HG03342 (cell line): ENCODE measurements at regions not wholly inside any gene's neighbourhood (a gene's known extent, or its start where the extent isn't known, plus 50 kb on each side); places are given as distances from the start of the nearest gene placed in this dataset.

ENCODE experiments used
- ATAC-seq: cut with Tn5 transposase; IDR thresholded peaks from one replicate; pipeline ENCODE4 v1.9.1; 2021; ENCODE audit warnings: mild to moderate bottlenecking, moderate library complexity; ENCODE audit not compliant: unreplicated experiment

GRCh38 chr2:220081171-220081570, 453.7 kb downstream of the SLC4A3 start:
- no peak for ATAC-seq

DNA sequence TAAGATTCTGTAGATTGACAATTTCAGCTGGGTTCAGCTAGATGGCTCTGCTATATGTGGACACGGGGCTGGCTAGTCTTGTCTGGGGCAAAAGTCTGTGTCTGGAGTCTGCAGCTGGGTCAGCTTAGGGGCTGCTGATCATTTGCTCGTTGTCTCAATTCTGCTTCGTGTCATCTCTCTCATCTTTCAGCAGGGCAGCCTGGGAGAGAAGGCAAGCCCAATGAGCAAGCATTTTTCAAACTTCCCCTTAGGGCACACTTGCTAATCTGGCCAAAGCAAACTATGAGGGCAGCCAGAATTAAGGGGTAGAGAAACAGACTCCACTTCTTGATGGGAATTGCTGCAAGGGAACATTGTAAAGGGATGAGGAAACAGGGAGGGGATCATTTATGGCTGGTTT, 462.6 kb downstream of the SLC4A3 start:
- no peak for ATAC-seq

DNA sequence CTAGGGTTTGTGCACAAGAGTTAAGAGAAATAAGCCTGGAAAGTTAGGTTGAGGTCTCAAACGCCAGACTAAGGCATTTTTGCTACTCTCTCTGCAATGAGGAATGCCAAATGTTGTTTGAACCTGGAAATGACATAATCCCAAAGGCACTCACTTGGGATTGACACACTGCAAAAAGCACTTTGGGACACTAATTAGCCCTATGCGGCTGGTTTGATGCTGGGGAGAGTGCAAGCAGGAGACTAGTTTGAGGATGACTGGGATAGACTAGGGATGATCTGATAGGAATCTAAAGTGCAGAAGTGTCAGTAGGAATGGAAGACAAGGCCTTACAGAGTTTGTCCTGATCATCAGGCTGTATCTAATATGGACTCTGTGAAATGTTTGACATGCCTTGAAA, 469.0 kb downstream of the SLC4A3 start:
- no peak for ATAC-seq

GRCh38 chr2:220101980-220102379, 474.6 kb downstream of the SLC4A3 start:
- ATAC-seq, result no peak

DNA sequence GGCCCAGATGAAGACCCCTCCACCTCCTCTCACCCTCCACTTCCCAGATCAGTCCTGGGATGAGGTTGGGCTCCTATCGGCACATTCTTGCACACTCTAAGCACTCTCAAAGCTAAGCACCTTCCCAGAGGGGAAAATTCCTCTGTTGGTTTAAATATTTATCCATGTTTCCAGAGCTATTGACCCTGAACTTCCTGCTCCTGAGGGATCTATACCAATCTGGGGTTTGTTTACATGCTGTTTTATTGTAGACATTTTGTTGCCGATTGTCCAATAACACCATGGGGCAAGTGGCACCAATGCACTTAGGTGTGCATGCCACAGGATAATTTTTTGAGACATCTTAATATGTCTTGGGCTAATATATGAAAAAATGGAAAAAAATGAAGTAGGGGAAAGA, 476.2 kb downstream of the SLC4A3 start:
- ATAC-seq, result no peak

DNA sequence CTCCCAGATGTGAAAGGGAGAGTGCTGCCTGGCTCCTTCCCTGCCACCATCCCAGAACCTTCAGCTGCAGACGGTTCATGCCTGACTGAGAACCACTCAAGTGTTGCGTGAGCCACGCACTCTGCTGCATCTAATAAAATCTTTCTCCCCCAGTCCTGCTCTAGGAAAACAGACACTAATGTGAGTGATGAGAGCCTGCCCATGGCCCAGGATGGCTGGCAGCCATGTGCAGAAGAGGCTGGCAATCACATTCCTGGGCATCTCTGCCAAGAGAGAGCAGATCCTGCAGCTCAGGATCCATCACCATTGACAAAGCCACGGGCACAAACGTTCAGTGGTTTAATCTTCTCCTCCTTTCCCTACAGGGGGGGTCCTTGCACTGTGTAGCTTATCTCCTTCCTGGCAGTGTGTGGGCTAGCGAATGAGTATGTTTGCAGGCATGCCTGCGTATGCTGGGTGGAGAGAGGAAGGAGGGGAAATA, 477.5 kb downstream of the SLC4A3 start:
- no peak for ATAC-seq

GRCh38 chr2:220106065-220106464, 478.6 kb downstream of the SLC4A3 start:
- no peak for ATAC-seq

DNA sequence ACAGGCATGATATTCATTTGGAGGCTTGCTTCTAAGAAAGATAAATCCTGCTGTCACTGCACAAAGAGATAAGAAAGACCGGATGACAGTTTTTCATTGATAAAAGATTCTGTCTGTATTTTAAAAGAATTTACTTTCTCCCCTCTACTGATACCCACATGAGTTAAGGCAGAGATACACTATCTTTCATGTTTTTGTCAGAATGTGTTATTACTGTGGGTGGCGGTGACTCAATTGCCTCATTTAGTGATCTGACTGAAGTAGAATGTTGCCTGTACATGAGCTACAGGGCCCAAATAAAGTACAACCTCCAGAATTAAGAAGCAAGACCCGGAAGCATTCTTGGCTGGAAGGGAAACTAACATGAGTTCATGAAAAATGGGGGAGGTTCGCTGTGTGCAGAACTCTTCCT, 480.0 kb downstream of the SLC4A3 start:
- ATAC-seq, result no peak

DNA sequence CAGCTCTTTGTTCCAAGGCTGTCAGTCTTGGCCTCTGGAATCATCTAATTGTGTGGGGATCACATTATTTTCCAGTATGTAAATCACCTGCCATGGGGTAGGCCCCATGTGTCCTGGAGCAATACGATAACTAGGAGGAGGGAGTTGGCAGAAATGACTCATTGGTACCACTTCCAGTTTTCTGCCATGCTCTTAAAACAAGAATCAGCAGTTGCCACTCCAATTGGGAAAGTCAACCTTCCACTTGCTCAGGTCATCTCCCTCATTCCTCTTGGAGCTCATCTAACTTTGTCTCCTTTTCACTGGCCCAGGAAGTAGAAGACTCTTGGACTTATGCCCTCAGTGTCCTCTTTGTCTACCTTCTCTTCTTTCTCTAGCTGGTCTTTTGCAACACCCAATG, 487.0 kb downstream of the SLC4A3 start:
- no peak for ATAC-seq

- ATAC-seq, result no peak
Observed at GRCh38 chr2:220117025-220117424, 489.6 kb downstream of the SLC4A3 start.

DNA sequence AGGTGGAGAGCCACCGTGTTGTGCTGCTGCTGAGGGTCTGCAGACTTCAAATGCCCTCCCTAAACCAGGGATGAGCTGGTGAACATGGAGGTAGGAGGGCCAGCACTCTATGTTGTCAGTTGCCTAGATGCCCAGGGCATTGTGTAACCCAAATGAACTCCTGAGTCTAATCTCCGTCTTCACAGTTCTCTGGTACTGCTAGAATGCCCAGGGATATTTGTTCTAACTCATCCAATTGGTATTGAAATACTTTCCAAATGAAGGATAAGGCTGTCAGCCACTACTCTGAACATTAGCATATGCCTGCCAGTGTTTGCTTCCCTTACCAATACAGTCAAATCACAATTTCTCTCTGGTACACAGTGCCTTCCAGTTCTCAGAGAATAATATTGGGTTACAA, 492.6 kb downstream of the SLC4A3 start:
- no peak for ATAC-seq

GRCh38 chr2:220123751-220124150, 496.3 kb downstream of the SLC4A3 start:
- no peak for ATAC-seq

DNA sequence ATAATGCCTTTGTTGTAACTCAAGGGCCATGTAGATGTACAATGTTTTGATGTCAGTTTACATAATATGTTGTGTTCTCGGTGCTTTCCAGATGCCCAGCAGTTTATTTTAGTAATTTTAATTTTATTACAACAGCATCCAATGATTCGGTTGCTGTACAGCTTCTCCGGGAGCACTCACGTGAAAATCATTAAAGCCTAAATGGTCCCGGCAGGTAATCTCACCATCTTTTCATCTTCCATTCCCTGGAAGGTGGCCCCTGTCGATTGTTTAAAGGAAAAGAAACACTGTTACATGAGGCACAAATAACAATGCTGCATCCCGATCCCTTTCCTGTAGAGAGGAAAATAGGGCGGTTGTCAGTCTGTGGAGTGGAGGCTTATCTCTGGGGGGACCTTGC, 498.1 kb downstream of the SLC4A3 start:
- no peak for ATAC-seq

DNA sequence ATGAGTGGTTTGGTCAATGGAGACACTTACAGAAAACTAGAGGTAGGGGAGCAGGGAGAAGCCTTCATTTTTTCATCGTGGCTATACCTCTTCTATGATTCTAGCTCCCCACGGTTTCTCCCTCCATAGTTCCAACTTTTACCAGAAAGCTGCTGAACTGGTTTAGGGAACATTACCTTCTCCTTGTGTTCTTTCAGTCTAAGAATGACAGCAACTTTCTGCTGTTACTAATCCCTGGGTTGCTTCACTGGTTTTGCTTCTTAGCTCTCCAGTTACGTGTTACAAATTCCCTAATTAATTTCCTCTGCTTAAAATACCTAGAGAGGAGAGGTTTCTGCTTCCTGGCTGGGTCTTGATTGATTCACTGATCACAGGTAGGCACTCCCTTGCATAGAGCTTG, 499.9 kb downstream of the SLC4A3 start:
- no peak for ATAC-seq

- no peak for ATAC-seq
Observed at GRCh38 chr2:220127876-220128275, 500.4 kb downstream of the SLC4A3 start.

DNA sequence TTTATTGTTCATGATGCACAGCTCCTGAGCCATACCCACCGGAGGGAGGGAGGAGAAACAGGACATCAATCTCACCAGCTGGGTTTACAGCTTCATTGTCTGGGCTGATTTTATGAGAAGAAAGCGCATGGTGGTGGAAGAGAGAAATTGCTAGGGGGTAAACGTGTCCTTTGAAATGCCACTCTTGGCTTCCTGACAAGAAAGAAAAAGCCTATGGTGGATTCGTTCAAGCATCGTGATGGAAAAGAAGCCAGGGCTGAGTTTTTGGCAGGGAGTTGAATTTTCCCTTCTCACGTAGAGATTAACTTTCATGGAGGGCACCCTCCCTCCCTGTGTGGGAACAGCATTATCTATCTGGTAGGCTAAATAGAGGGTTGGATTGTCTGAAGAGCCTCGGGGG, 502.0 kb downstream of the SLC4A3 start:
- no peak for ATAC-seq

GRCh38 chr2:220134756-220135534, 507.5 kb downstream of the SLC4A3 start:
- ATAC-seq, result no peak

- ATAC-seq, result no peak
Observed at GRCh38 chr2:220143336-220143735, 515.9 kb downstream of the SLC4A3 start.

DNA sequence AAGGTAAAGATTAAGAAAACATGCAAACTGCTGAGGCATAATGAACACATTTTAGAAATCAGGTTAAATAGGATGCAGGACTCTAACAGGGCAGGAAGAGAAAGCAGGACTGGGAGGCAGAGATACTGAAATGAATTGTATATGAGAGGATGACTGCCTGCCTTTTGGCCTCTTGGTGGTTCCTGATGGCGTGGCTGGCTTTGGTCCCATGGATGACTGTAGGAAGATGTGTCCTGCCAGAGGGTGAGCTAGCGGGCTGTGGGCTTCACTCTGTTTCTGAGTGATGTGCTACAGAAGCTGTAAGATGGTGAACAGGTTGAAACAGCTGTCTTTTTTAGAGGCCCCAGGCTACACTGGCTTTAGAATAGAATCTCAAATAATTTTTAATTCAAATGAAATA, 517.0 kb downstream of the SLC4A3 start:
- no peak for ATAC-seq

GRCh38 chr2:220147161-220148038, 520.0 kb downstream of the SLC4A3 start:
- no peak for ATAC-seq

GRCh38 chr2:220148471-220149248, 521.2 kb downstream of the SLC4A3 start:
- ATAC-seq, result no peak
